A549 (cell line): ENCODE measurements at regions not wholly inside any gene's neighbourhood (a gene's known extent, or its start where the extent isn't known, plus 50 kb on each side); places are given as distances from the start of the nearest gene placed in this dataset.

Source experiments
- ATAC-seq, 2 experiments: fragments of 200-7000 bp in 1 of 2; fragments of >200 bp in 1 of 2; cut with Nextera tagmentation in 1 of 2; cut with Tn5 transposase in 1 of 2; 3 replicates each; pipeline versions ENCODE4 v1.8.0 to v1.9.1; 2018 to 2020; ENCODE audit warnings: mild to moderate bottlenecking in 1 of 2, moderate library complexity in 1 of 2
- CTCF ChIA-PET: fragments of 300-600 bp; sonication (Branson Sonifier 250); formaldehyde crosslinking; extraction: SDS; loops from one replicate; lab custom pipeline; 2021; ENCODE audit warnings: antibody characterized with exemption, inconsistent platforms; lab: Yijun Ruan, JAX
- POLR2A ChIA-PET: fragments of 350-600 bp; formaldehyde crosslinking; extraction: SDS; loops from one replicate; lab custom pipeline; 2021; ENCODE audit warnings: antibody characterized with exemption, inconsistent platforms; lab: Yijun Ruan, JAX
- DNase-seq, 2 experiments: peaks; one replicate each; pipeline versions ENCODE4 v3.0.0 to v3.0.0-alpha.2; 2011 to 2016; ENCODE audit warnings: low read depth in 1 of 2, low spot score in 1 of 2
- FAIRE-seq: peaks from 2 replicates; lab custom pipeline; 2011; peaks lifted over from hg19 to GRCh38; lab: Jason Lieb, UNC
- H3K27ac ChIP-seq, 2 experiments: fragments of >200 bp; sonication (Bioruptor Twin); formaldehyde crosslinking; 3 replicates each; pipeline ENCODE4 v1.5.1; 2016 to 2017
- H3K4me1 ChIP-seq: fragments of >200 bp; sonication (Bioruptor Twin); formaldehyde crosslinking; 3 replicates; pipeline ENCODE4 v1.6.1; 2016
- H3K4me2 ChIP-seq: fragments of >200 bp; sonication (Bioruptor Twin); formaldehyde crosslinking; 3 replicates; pipeline ENCODE4 v1.6.1; 2016
- H3K4me3 ChIP-seq: fragments of >200 bp; sonication (Bioruptor Twin); formaldehyde crosslinking; 3 replicates; pipeline ENCODE4 v1.5.1; 2016
- H3K9me3 ChIP-seq: fragments of >200 bp; sonication (Bioruptor Twin); formaldehyde crosslinking; 3 replicates; pipeline ENCODE4 v1.6.1; 2016
- CBX2 ChIP-seq: fragments of 200-600 bp; sonication (generic); IDR thresholded peaks from 2 replicates; pipeline ENCODE4 v1.6.1; 2016; ENCODE audit warnings: low read depth, mild to moderate bottlenecking, borderline replicate concordance
- CBX8 ChIP-seq: fragments of 200-600 bp; sonication (generic); IDR thresholded peaks from 2 replicates; pipeline ENCODE4 v1.6.1; 2016
- CEBPB ChIP-seq, 2 experiments: fragments of >200 bp in 1 of 2; sonication (Bioruptor Twin) in 1 of 2; formaldehyde crosslinking in 1 of 2; IDR thresholded peaks; 2 replicates each; pipeline ENCODE4 v1.6.1; 2012 to 2016
- E2F6 ChIP-seq: IDR thresholded peaks from 2 replicates; pipeline ENCODE4 v1.6.1; 2012; ENCODE audit warnings: low read depth, borderline replicate concordance
- EHF ChIP-seq: fragments of 250-450 bp; sonication (Bioruptor Pico); IDR thresholded peaks from 2 replicates; pipeline ENCODE4 v1.5.0; 2020; ENCODE audit warnings: mild to moderate bottlenecking
- EHMT2 ChIP-seq: fragments of 200-600 bp; sonication (generic); IDR thresholded peaks from 2 replicates; pipeline ENCODE4 v1.6.1; 2016; ENCODE audit warnings: antibody characterized with exemption, low read depth, mild to moderate bottlenecking, moderate library complexity
- EP300 ChIP-seq, 2 experiments: fragments of >200 bp; sonication (Bioruptor Twin); formaldehyde crosslinking; IDR thresholded peaks; 2 replicates in 1 of 2; 3 replicates in 1 of 2; pipeline ENCODE4 v1.6.1; 2016 to 2017
- FOSB ChIP-seq: fragments of 250-450 bp; sonication (Bioruptor Pico); IDR thresholded peaks from 2 replicates; pipeline ENCODE4 v1.5.0; 2020; ENCODE audit warnings: mild to moderate bottlenecking, moderate library complexity
- HEYL ChIP-seq: fragments of 250-450 bp; sonication (Bioruptor Pico); IDR thresholded peaks from 2 replicates; pipeline ENCODE4 v1.8.0; 2021; ENCODE audit warnings: mild to moderate bottlenecking, moderate library complexity
- HOXA7 ChIP-seq: fragments of 250-450 bp; sonication (Bioruptor Pico); IDR thresholded peaks from 2 replicates; pipeline ENCODE4 v1.5.0; 2020; ENCODE audit warnings: mild to moderate bottlenecking, moderate library complexity
- HOXB13 ChIP-seq: fragments of 250-450 bp; sonication (Bioruptor Pico); IDR thresholded peaks from 2 replicates; pipeline ENCODE4 v1.5.0; 2020; ENCODE audit warnings: low read depth, mild to moderate bottlenecking, moderate library complexity
- JUN ChIP-seq, 2 experiments: fragments of >200 bp; sonication (Bioruptor Twin); formaldehyde crosslinking; IDR thresholded peaks; 2 replicates in 1 of 2; 3 replicates in 1 of 2; pipeline ENCODE4 v1.6.1; 2016 to 2017
- KDM1A ChIP-seq: fragments of 200-600 bp; sonication (generic); IDR thresholded peaks from 2 replicates; pipeline ENCODE4 v1.6.1; 2016; ENCODE audit warnings: low read depth, mild to moderate bottlenecking
- NR3C1 ChIP-seq: fragments of >200 bp; sonication (Bioruptor Twin); formaldehyde crosslinking; IDR thresholded peaks from 3 replicates; pipeline ENCODE4 v1.6.1; 2017
- PBX3 ChIP-seq: IDR thresholded peaks from 2 replicates; pipeline ENCODE4 v1.6.1; 2012
- PHF8 ChIP-seq: fragments of 200-600 bp; sonication (generic); IDR thresholded peaks from 2 replicates; pipeline ENCODE4 v1.6.1; 2016; ENCODE audit warnings: low read depth, mild to moderate bottlenecking, antibody characterized with exemption, moderate library complexity, borderline replicate concordance
- POLR2AphosphoS2 ChIP-seq: conservative IDR thresholded peaks from 2 replicates; pipeline ENCODE4 v1.6.1; 2012; ENCODE audit warnings: low read length, improper control_type of control experiment, inconsistent platforms
- RFX5 ChIP-seq: fragments of 450-650 bp; IDR thresholded peaks from 2 replicates; pipeline ENCODE4 v1.7.1; 2014; ENCODE audit warnings: antibody characterized with exemption, mild to moderate bottlenecking, moderate library complexity
- RNF2 ChIP-seq: fragments of 200-600 bp; sonication (generic); IDR thresholded peaks from 2 replicates; pipeline ENCODE4 v1.6.1; 2016; ENCODE audit warnings: low read depth, mild to moderate bottlenecking, antibody characterized with exemption, moderate library complexity, borderline replicate concordance
- SMC3 ChIP-seq: fragments of >200 bp; sonication (Bioruptor Twin); formaldehyde crosslinking; IDR thresholded peaks from 3 replicates; pipeline ENCODE4 v1.6.1; 2018; ENCODE audit warnings: inconsistent platforms
- TFCP2L1 ChIP-seq: fragments of 250-450 bp; sonication (Bioruptor Pico); IDR thresholded peaks from 2 replicates; pipeline ENCODE4 v1.5.0; 2021; ENCODE audit warnings: mild to moderate bottlenecking
- TP53 ChIP-seq: fragments of 250-450 bp; sonication (Bioruptor Pico); IDR thresholded peaks from 2 replicates; pipeline ENCODE4 v1.5.0; 2021; ENCODE audit warnings: mild to moderate bottlenecking, moderate library complexity
- ZC3H11A ChIP-seq: fragments of 450-650 bp; IDR thresholded peaks from 2 replicates; pipeline ENCODE4 v1.6.1; 2014; ENCODE audit warnings: antibody characterized with exemption, mild to moderate bottlenecking
- ZSCAN20 ChIP-seq: fragments of 250-450 bp; sonication (Bioruptor Pico); IDR thresholded peaks from 2 replicates; pipeline ENCODE4 v1.8.0; 2022; ENCODE audit warnings: mild to moderate bottlenecking, moderate library complexity
- WGBS: methylation state at CpG from one replicate; pipeline ENCODE4 v1.1.6; 2017; ENCODE audit errors: missing lambda C conversion rate; 5-methylcytosine and 5-hydroxymethylcytosine counted together

GRCh38 chr3:193903966-193904365 is 232.0 kb upstream of the HES1 start (continued):
- TF ChIP-seq POLR2AphosphoS2 (no peak), CEBPB (IDR thresholded peaks at IDR 0.05) (no peak)

GRCh38 chr3:193905541-193906396 is 230.2 kb upstream of the HES1 start:
- H3K4me3 ChIP-seq = no peak overlapping the region
- DNase-seq (no peak), FAIRE-seq (no peak), ATAC-seq (no peak)
- H3K4me2 ChIP-seq = no peak overlapping the region
- TF ChIP-seq HOXB13 (CRISPR knock-in tag) (no peak), FOSB (CRISPR knock-in tag) (no peak), EP300 (IDR thresholded peaks at IDR 0.05) (no peak)
- WGBS = 86% methylated on average over 14 of the region's 14 CpGs
- H3K9me3 ChIP-seq = peaks cover 5% of the 10 kb centered on the region; the same call in 1 of the 3 replicates
- ChIA-PET CTCF (no interaction called here), POLR2A (no interaction called here)
- H3K27ac ChIP-seq = no peak overlapping the region
- peaks cover 12% of the 10 kb centered on the region; the same call in 2 of the 3 replicates for H3K4me1 ChIP-seq

GRCh38 chr3:193906849-193907410 is 229.0 kb upstream of the HES1 start:
- 70% methylated on average over 2 of the region's 2 CpGs for WGBS
- H3K4me3 ChIP-seq = no peak overlapping the region
- no peak for TF ChIP-seq EHF (CRISPR knock-in tag)
- TF ChIP-seq JUN (IDR thresholded peaks at IDR 0.05) = no peak
- no peak for TF ChIP-seq HOXB13 (CRISPR knock-in tag)
- no peak for TF ChIP-seq RNF2
- no peak for TF ChIP-seq TFCP2L1 (CRISPR knock-in tag)
- TF ChIP-seq CBX2 = no peak
- no peak for TF ChIP-seq RFX5
- TF ChIP-seq PBX3 = no peak
- TF ChIP-seq TP53 (CRISPR knock-in tag) = no peak
- no peak for TF ChIP-seq EHMT2
- TF ChIP-seq CEBPB (IDR thresholded peaks at IDR 0.05) = no peak
- no peak for TF ChIP-seq ZSCAN20 (CRISPR knock-in tag)
- no peak for TF ChIP-seq SMC3
- TF ChIP-seq PHF8 = no peak
- ChIA-PET POLR2A (no interaction called here), CTCF (interaction anchor here (0.6 kb wide), 1 partner anchor 226 kb away, joined by 3 read pairs; no protein-coding TSS in a partner anchor)
- no peak for FAIRE-seq
- no peak for DNase-seq
- ATAC-seq = no peak
- H3K9me3 ChIP-seq = peaks cover 5% of the 10 kb centered on the region; the same call in 1 of the 3 replicates
- H3K4me2 ChIP-seq = no peak overlapping the region
- H3K27ac ChIP-seq = no peak overlapping the region
- H3K4me1 ChIP-seq = peaks cover 12% of the 10 kb centered on the region; the same call in 2 of the 3 replicates

GRCh38 chr3:193908181-193908744 is 227.7 kb upstream of the HES1 start:
- H3K9me3 ChIP-seq = peaks cover 5% of the 10 kb centered on the region; the same call in 1 of the 3 replicates
- no peak overlapping the region for H3K4me2 ChIP-seq
- WGBS = 100% methylated on average over 1 of the region's 1 CpG
- ChIA-PET CTCF (no interaction called here), POLR2A (no interaction called here)
- ATAC-seq (no peak), FAIRE-seq (no peak), DNase-seq (no peak)
- no peak for TF ChIP-seq CBX8
- no peak for TF ChIP-seq KDM1A
- no peak for TF ChIP-seq E2F6
- TF ChIP-seq HEYL = no peak
- TF ChIP-seq EP300 (IDR thresholded peaks at IDR 0.05) = no peak
- no peak for TF ChIP-seq ZC3H11A
- no peak for TF ChIP-seq FOSB (CRISPR knock-in tag)
- TF ChIP-seq CEBPB (IDR thresholded peaks at IDR 0.05) = no peak
- no peak for TF ChIP-seq TP53 (CRISPR knock-in tag)
- no peak for TF ChIP-seq NR3C1
- TF ChIP-seq HOXA7 (CRISPR knock-in tag) = no peak
- no peak overlapping the region for H3K4me3 ChIP-seq
- no peak overlapping the region for H3K27ac ChIP-seq
- peaks cover 5% of the 10 kb centered on the region; the same call in 2 of the 3 replicates for H3K4me1 ChIP-seq
